ENCODE measurements at regions not wholly inside any gene's neighbourhood (a gene's known extent, or its start where the extent isn't known, plus 50 kb on each side); places are given as distances from the start of the nearest gene placed in this dataset.

DNA sequence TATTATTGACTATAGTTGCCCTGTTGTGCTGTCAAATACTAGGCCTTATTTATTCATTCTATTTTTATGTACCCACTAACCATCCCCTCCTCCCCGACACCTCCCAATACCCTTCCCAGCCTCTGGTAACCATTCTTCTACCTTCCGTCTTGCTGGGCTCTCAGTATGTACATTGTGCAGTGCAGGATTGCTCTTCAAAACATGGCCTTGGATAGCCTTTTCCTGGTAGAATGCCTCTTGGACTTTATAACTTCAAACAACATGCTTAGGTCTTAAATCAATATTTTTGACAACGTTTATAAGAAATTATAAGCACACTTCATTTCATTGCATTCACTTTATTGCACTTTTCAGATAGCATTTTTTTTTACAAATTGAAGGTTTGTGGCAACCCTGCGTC is 172.6 kb upstream of the ACTBL2 start:
- TF ChIP-seq POLR2A (IDR thresholded peaks at IDR 0.05) = no peak
- TF ChIP-seq, protein P1, sequence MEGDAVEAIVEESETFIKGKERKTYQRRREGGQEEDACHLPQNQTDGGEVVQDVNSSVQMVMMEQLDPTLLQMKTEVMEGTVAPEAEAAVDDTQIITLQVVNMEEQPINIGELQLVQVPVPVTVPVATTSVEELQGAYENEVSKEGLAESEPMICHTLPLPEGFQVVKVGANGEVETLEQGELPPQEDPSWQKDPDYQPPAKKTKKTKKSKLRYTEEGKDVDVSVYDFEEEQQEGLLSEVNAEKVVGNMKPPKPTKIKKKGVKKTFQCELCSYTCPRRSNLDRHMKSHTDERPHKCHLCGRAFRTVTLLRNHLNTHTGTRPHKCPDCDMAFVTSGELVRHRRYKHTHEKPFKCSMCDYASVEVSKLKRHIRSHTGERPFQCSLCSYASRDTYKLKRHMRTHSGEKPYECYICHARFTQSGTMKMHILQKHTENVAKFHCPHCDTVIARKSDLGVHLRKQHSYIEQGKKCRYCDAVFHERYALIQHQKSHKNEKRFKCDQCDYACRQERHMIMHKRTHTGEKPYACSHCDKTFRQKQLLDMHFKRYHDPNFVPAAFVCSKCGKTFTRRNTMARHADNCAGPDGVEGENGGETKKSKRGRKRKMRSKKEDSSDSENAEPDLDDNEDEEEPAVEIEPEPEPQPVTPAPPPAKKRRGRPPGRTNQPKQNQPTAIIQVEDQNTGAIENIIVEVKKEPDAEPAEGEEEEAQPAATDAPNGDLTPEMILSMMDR (IDR thresholded peaks at IDR 0.05 in 8 of 11, conservative IDR thresholded peaks at IDR 0.05 in 3 of 11) = no peak

Measured in spleen (tissue), 7 donors.